ENCODE measurements at regions not wholly inside any gene's neighbourhood (a gene's known extent, or its start where the extent isn't known, plus 50 kb on each side); places are given as distances from the start of the nearest gene placed in this dataset.

GRCh38 chr3:181354140-181354539, 357.6 kb upstream of the SOX2 start:
- TF ChIP-seq CTCF (conservative IDR thresholded peaks at IDR 0.05; ENCODE audit: low read depth, low read length): 0 out of 2 replicates have a peak, but pooled peaks have one; percentile 25
- TF ChIP-seq EZH2 (IDR thresholded peaks at IDR 0.05; ENCODE audit: low read length, unreplicated experiment): no peak
